GM12872 (cell line): ENCODE measurements at regions not wholly inside any gene's neighbourhood (a gene's known extent, or its start where the extent isn't known, plus 50 kb on each side); places are given as distances from the start of the nearest gene placed in this dataset.

Experiments
- CTCF ChIP-seq: IDR thresholded peaks from 3 replicates; pipeline ENCODE4 v1.5.1; 2011; ENCODE audit warnings: low read depth, mild to moderate bottlenecking, low read length, moderate library complexity; ENCODE audit not compliant: insufficient read depth

GRCh38 chr19:28549680-28550277, 663.2 kb downstream of the UQCRFS1 start:
- no peak for TF ChIP-seq CTCF

GRCh38 chr19:28546148-28546685, 666.7 kb downstream of the UQCRFS1 start:
- TF ChIP-seq CTCF = no peak

GRCh38 chr19:28544451-28545261, 668.3 kb downstream of the UQCRFS1 start:
- no peak for TF ChIP-seq CTCF

- no peak for TF ChIP-seq CTCF
Measured at GRCh38 chr19:28543244-28543776, 669.6 kb downstream of the UQCRFS1 start.

- no peak for TF ChIP-seq CTCF
Measured at GRCh38 chr19:28542394-28543243, 670.3 kb downstream of the UQCRFS1 start.

GRCh38 chr19:28541602-28542393, 671.2 kb downstream of the UQCRFS1 start:
- TF ChIP-seq CTCF = no peak
